ENCODE measurements at regions not wholly inside any gene's neighbourhood (a gene's known extent, or its start where the extent isn't known, plus 50 kb on each side); places are given as distances from the start of the nearest gene placed in this dataset.

DNA sequence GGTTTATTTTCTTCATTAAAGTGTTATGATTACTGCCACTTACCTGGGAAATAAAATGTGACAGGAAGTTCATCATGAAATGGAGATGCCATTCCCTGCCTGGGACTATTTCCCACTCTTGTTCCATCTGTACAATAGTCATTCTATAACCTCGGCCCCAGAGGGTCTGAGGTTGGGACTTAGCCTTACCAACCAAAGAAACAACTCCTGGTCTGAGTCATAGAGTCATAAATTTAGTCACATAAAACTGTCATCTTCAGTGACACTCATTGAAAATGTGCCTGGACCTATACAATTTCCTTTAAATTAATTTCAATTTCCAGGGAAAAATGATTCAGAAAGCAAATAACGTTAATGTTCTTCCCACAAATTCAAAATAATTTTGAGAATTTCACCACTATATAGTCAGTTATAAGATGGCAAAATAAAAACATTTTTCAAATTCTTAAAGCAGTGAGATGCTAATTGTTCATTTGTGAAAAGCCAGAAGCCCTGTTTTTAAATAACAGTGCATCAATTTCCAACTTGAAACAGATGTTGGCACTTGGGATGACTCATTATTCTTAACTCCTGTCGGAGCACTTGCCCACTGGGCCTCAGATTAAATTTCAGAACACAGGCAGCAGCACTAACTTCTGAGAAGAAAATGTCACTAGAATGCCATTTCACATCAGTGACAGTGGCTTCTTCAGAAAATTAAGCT is 201.2 kb upstream of the SMLR1 start:
- Histone ChIP-seq H3K36me3 (replicated peaks in 1 of 2) (no peaks in the 10 kb centered on the region), H3K27ac (no peak overlapping the region), H3K9me3 (replicated peaks in 1 of 3) (no peaks in the 10 kb centered on the region), H3K4me3 (no peak overlapping the region), H3K4me1 (replicated peaks in 1 of 2) (no peaks in the 10 kb centered on the region), H3K27me3 (no peaks in the 10 kb centered on the region)
- intact Hi-C loops (cut with DNase I), result no loop called here
- DNase-seq, result no peak
- WGBS, 4 donors, result 48 to 61% (median 54%) methylated on average over 3 of the region's 3 CpGs
- TF ChIP-seq, protein P1, sequence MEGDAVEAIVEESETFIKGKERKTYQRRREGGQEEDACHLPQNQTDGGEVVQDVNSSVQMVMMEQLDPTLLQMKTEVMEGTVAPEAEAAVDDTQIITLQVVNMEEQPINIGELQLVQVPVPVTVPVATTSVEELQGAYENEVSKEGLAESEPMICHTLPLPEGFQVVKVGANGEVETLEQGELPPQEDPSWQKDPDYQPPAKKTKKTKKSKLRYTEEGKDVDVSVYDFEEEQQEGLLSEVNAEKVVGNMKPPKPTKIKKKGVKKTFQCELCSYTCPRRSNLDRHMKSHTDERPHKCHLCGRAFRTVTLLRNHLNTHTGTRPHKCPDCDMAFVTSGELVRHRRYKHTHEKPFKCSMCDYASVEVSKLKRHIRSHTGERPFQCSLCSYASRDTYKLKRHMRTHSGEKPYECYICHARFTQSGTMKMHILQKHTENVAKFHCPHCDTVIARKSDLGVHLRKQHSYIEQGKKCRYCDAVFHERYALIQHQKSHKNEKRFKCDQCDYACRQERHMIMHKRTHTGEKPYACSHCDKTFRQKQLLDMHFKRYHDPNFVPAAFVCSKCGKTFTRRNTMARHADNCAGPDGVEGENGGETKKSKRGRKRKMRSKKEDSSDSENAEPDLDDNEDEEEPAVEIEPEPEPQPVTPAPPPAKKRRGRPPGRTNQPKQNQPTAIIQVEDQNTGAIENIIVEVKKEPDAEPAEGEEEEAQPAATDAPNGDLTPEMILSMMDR (IDR thresholded peaks at IDR 0.05), result no peak
- TF ChIP-seq POLR2A (IDR thresholded peaks at IDR 0.05), result no peak

DNA sequence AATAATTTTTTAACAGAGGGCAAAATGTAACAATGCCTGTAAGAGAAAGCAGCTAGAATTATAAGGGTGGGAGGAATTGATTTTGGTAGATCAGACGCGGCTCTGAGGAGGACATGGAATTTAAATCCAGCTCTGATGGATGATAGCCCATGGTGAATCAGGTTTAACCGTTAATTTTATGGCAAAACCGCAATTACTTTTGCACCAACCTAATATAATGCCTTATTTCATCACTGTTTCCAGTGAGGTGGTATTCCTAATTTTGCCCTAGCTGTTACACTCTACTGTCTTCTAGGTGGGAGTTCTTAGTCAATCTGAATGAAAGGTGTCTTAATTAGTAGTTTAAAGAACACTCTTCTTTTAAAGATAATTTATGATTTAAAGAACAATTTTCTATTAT is 198.3 kb upstream of the SMLR1 start:
- Histone ChIP-seq H3K4me1 (replicated peaks in 1 of 2) (peaks cover 0 to 12% of the 10 kb centered on the region in 2 donors), H3K4me3 (no peak overlapping the region), H3K36me3 (replicated peaks in 1 of 2) (no peaks in the 10 kb centered on the region), H3K27me3 (no peaks in the 10 kb centered on the region), H3K27ac (no peak overlapping the region), H3K9me3 (replicated peaks in 1 of 3) (no peaks in the 10 kb centered on the region)
- intact Hi-C loops (cut with DNase I), result no loop called here
- 88 to 97% (median 94%) methylated on average over 4 of the region's 4 CpGs for WGBS, 4 donors
- TF ChIP-seq, protein P1 (IDR thresholded peaks at IDR 0.05), result no peak
- TF ChIP-seq POLR2A (IDR thresholded peaks at IDR 0.05), result no peak
- DNase-seq, result no peak

DNA sequence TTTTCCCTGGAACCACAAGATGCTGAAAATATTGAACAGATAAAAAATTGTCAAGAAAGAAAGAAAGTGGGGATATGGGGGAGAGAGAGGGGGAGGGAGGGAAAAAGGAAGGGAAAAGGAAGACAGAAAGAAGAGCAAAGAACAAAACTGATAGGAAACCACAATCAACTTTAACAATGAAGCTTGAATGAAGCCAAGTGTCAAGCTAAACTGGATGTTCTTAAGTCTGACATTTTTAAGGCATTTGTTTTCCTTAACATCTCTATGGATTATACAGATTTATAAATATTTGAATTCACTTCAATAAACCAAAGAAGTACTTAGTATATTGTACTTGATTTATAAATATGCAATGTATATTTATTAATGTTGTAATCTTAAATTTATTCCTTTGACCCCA is 197.6 kb upstream of the SMLR1 start:
- Histone ChIP-seq H3K4me1 (replicated peaks in 1 of 2) (peaks cover 0 to 12% of the 10 kb centered on the region in 2 donors), H3K27me3 (no peaks in the 10 kb centered on the region), H3K4me3 (no peak overlapping the region), H3K27ac (no peak overlapping the region), H3K9me3 (replicated peaks in 1 of 3) (no peaks in the 10 kb centered on the region), H3K36me3 (replicated peaks in 1 of 2) (no peaks in the 10 kb centered on the region)
- intact Hi-C loops (cut with DNase I), result no loop called here
- TF ChIP-seq, protein P1 (IDR thresholded peaks at IDR 0.05), result no peak
- no peak for TF ChIP-seq POLR2A (IDR thresholded peaks at IDR 0.05)
- no peak for DNase-seq

DNA sequence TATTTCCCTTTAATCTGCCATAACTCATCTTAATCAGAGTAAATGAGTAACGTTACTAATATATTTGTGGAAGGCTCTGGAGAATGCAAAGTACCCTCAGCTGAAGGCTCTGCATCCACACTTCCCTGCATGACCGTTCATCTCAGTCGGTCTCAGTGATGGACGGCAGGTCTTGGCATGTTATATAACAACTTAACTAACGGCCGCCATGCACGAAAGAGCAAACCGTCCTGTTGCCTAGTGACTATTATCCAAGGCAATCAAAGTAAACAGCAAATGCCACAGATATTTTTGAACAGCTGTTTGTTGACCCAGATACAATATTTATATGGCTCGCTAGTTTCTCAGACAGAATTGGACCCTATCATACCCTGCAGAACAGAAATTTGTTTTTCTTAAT is 194.9 kb upstream of the SMLR1 start:
- Histone ChIP-seq H3K4me3 (peak overlapping the region in 1 of 4 donors; percentile 24), H3K27ac (no peak overlapping the region), H3K4me1 (replicated peaks in 1 of 2) (peaks cover 0 to 12% of the 10 kb centered on the region in 2 donors), H3K27me3 (no peaks in the 10 kb centered on the region), H3K36me3 (replicated peaks in 1 of 2) (no peaks in the 10 kb centered on the region), H3K9me3 (replicated peaks in 1 of 3) (no peaks in the 10 kb centered on the region)
- 31 to 41% (median 33%) methylated on average over 9 of the region's 9 CpGs for WGBS, 4 donors
- no peak for TF ChIP-seq POLR2A (IDR thresholded peaks at IDR 0.05)
- TF ChIP-seq, protein P1 (IDR thresholded peaks at IDR 0.05), result no peak
- intact Hi-C loops (cut with DNase I), result no loop called here
- peak; percentile 25 to 82 (median 36) for DNase-seq
